Spleen (tissue), 11 donors: ENCODE measurements at regions not wholly inside any gene's neighbourhood (a gene's known extent, or its start where the extent isn't known, plus 50 kb on each side); places are given as distances from the start of the nearest gene placed in this dataset.

Experiments
- DNase-seq: peaks from one replicate; pipeline ENCODE4 v3.0.0-alpha.2; 2020
- H3K27ac ChIP-seq, 8 donors: fragments of 200-600 bp; sonication (generic) in 7 of 8; 1 replicate in 4 of 8; 2 replicates in 4 of 8; pipeline versions ENCODE4 v1.5.0 to v1.8.0; 2016 to 2021; ENCODE audit warnings: inconsistent platforms in 4 of 8, mild to moderate bottlenecking in 4 of 8, moderate library complexity in 1 of 8
- H3K27me3 ChIP-seq, 7 donors: fragments of 200-600 bp; sonication (generic) in 6 of 7; replicated peaks in 1 of 7; 1 replicate in 4 of 7; 2 replicates in 3 of 7; pipeline versions ENCODE4 v1.5.0 to v1.8.0; 2016 to 2021; ENCODE audit warnings: inconsistent platforms in 3 of 7, mild to moderate bottlenecking in 1 of 7
- H3K36me3 ChIP-seq, 6 donors: fragments of 200-600 bp; sonication (generic) in 5 of 6; 1 replicate in 4 of 6; 2 replicates in 2 of 6; pipeline versions ENCODE4 v1.5.0 to v1.8.0; 2016 to 2021; ENCODE audit warnings: inconsistent platforms in 2 of 6
- H3K4me1 ChIP-seq, 6 donors: fragments of 200-600 bp; sonication (generic) in 5 of 6; 1 replicate in 3 of 6; 2 replicates in 3 of 6; pipeline versions ENCODE4 v1.5.0 to v1.8.0; 2016 to 2021; ENCODE audit warnings: inconsistent platforms in 3 of 6
- H3K4me3 ChIP-seq, 8 donors: fragments of 200-600 bp; sonication (generic) in 7 of 8; 1 replicate in 4 of 8; 2 replicates in 4 of 8; pipeline versions ENCODE4 v1.5.0 to v1.8.0; 2016 to 2021; ENCODE audit warnings: inconsistent platforms in 4 of 8, mild to moderate bottlenecking in 4 of 8, moderate library complexity in 2 of 8
- H3K9me3 ChIP-seq, 8 donors: fragments of 200-600 bp; sonication (generic) in 7 of 8; 1 replicate in 4 of 8; 2 replicates in 4 of 8; pipeline versions ENCODE4 v1.5.0 to v1.8.0; 2016 to 2021; ENCODE audit warnings: inconsistent platforms in 4 of 8
- POLR2A ChIP-seq, 3 donors: fragments of 450-650 bp; IDR thresholded peaks; one replicate each; pipeline ENCODE4 v1.5.1; 2017; ENCODE audit warnings: antibody characterized with exemption in 3 of 3, mild to moderate bottlenecking in 1 of 3
- POLR2AphosphoS5 ChIP-seq, 3 donors: sonication (generic); formaldehyde crosslinking; IDR thresholded peaks; one replicate each; pipeline ENCODE4 v1.5.1; 2017; ENCODE audit warnings: antibody characterized with exemption in 3 of 3
- WGBS, 5 donors: extraction: QIAGEN DNeasy Blood & Tissue Kit in 3 of 5; methylation state at CpG; one replicate each; pipeline versions ENCODE4 v1.1.5 to v1.1.7; 2013 to 2018; 5-methylcytosine and 5-hydroxymethylcytosine counted together
- intact Hi-C: fragments of 100-400 bp; cut with DNase I; formaldehyde crosslinking; loops from one replicate; pipeline ENCODE4 v1.15.0; 2023; ENCODE audit warnings: low total_unique reads
- TF ChIP-seq, protein P1 (sequence below), 11 experiments: fragments of 200-600 bp in 7 of 11; fragments of 450-650 bp in 4 of 11; sonication (generic) in 4 of 11; IDR thresholded peaks in 8 of 11; conservative IDR thresholded peaks in 3 of 11; 1 replicate in 7 of 11; 2 replicates in 4 of 11; pipeline versions ENCODE4 v1.4.0 to v1.8.0; 2016 to 2021; ENCODE audit warnings: antibody characterized with exemption in 11 of 11, inconsistent platforms in 4 of 11, mild to moderate bottlenecking in 1 of 11
- donor health status: healthy with polysubstance abuse.
- donor health status: DM: no; HTN: no; CAD: no; lungs with moderate emphysema.
- donor health status: DM: no; HTN: no; CAD: no.
- donor health status: Bipolar disorder and iron deficiency.
- donor health status: healthy.
- donor health status: DM: no; HTN: no; CAD: no.
- donor health status: DM: yes; HTN: yes; CAD: no.

DNA sequence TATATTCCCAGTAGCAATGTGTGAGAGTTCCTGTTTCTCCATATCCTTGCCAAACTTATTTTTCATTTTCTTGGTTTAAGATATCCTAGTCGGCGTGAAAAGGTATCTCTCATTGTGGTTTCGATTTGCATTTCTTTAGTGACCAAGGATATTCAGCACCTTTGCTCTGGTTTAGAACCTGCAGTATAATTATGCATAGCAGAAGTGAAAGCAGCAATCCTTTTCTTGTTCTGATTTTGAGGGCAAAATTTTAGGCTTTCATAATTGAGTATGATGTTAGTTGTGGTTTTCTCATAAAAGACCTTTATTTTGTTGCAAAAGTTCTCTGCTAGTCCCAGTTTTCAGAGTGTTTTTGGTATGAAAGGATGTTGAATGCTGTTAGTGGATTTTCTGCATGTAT lies 491.0 kb downstream of the FGF9 start:
- peaks cover 0 to 5% (median 0%) of the 10 kb centered on the region in 8 donors for H3K9me3 ChIP-seq
- 41 to 76% (median 57%) methylated on average over 3 of the region's 3 CpGs for WGBS, 5 donors
- intact Hi-C loops, result no loop called here
- H3K36me3 ChIP-seq, result no peaks in the 10 kb centered on the region
- TF ChIP-seq POLR2A (IDR thresholded peaks at IDR 0.05) (no peak), POLR2AphosphoS5 (IDR thresholded peaks at IDR 0.05) (no peak)
- TF ChIP-seq, protein P1, sequence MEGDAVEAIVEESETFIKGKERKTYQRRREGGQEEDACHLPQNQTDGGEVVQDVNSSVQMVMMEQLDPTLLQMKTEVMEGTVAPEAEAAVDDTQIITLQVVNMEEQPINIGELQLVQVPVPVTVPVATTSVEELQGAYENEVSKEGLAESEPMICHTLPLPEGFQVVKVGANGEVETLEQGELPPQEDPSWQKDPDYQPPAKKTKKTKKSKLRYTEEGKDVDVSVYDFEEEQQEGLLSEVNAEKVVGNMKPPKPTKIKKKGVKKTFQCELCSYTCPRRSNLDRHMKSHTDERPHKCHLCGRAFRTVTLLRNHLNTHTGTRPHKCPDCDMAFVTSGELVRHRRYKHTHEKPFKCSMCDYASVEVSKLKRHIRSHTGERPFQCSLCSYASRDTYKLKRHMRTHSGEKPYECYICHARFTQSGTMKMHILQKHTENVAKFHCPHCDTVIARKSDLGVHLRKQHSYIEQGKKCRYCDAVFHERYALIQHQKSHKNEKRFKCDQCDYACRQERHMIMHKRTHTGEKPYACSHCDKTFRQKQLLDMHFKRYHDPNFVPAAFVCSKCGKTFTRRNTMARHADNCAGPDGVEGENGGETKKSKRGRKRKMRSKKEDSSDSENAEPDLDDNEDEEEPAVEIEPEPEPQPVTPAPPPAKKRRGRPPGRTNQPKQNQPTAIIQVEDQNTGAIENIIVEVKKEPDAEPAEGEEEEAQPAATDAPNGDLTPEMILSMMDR (IDR thresholded peaks at IDR 0.05 in 8 of 11, conservative IDR thresholded peaks at IDR 0.05 in 3 of 11), result no peak
- H3K27ac ChIP-seq, result peak overlapping the region in 2 of 8 donors; percentile 4 to 19
- no peaks in the 10 kb centered on the region for H3K27me3 ChIP-seq
- H3K4me3 ChIP-seq, result peak overlapping the region in 1 of 8 donors; percentile 33
- no peak for DNase-seq
- peaks cover 0 to 24% (median 12%) of the 10 kb centered on the region in 6 donors for H3K4me1 ChIP-seq

- TF ChIP-seq, protein P1 (IDR thresholded peaks at IDR 0.05 in 8 of 11, conservative IDR thresholded peaks at IDR 0.05 in 3 of 11), result no peak
- TF ChIP-seq POLR2A (IDR thresholded peaks at IDR 0.05) (no peak), POLR2AphosphoS5 (IDR thresholded peaks at IDR 0.05) (no peak)
- WGBS, 5 donors, result 27 to 43% (median 29%) methylated on average over 1 of the region's 1 CpG
- Histone ChIP-seq H3K27me3 (no peaks in the 10 kb centered on the region), H3K27ac (no peak overlapping the region), H3K4me1 (peaks cover 0 to 24% (median 12%) of the 10 kb centered on the region in 6 donors), H3K9me3 (peaks cover 0 to 5% (median 0%) of the 10 kb centered on the region in 8 donors), H3K36me3 (no peaks in the 10 kb centered on the region), H3K4me3 (no peak overlapping the region)
- DNase-seq, result no peak
- intact Hi-C loops, result no loop called here
These were observed 492.0 kb downstream of the FGF9 start for GRCh38 chr13:22162889-22163288.

- no peak for DNase-seq
- peaks cover 0 to 5% (median 0%) of the 10 kb centered on the region in 8 donors for H3K9me3 ChIP-seq
- no peaks in the 10 kb centered on the region for H3K36me3 ChIP-seq
- TF ChIP-seq POLR2A (IDR thresholded peaks at IDR 0.05) (no peak), POLR2AphosphoS5 (IDR thresholded peaks at IDR 0.05) (no peak)
- TF ChIP-seq, protein P1 (IDR thresholded peaks at IDR 0.05 in 8 of 11, conservative IDR thresholded peaks at IDR 0.05 in 3 of 11), result no peak
- intact Hi-C loops, result no loop called here
- H3K4me1 ChIP-seq, result peaks cover 0 to under 1% (median 0%) of the 10 kb centered on the region in 6 donors
- no peak overlapping the region for H3K4me3 ChIP-seq
- 75 to 81% (median 77%) methylated on average over 11 of the region's 11 CpGs for WGBS, 5 donors
- H3K27me3 ChIP-seq, result no peaks in the 10 kb centered on the region
- no peak overlapping the region for H3K27ac ChIP-seq
These were observed 497.7 kb downstream of the FGF9 start for GRCh38 chr13:22168437-22169190.

DNA sequence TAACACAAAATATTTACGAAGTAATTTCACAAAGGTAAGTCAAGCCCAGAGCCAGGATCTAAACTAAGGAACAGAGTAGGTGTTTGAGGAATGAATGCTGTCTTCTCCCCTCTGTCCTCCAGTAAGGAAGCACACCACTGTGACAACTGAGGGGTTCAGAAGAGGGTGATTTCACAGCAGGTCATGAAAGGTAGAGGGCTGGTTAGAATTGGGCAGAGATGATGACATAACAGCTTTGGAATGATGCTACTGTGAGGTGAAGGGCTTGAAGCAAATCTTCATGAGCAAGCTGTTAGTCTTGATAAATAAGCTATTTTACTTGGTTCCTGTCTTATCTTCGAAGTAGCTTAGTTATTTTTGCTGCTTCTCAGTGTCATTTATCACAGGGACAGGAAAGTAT lies 498.6 kb downstream of the FGF9 start:
- H3K4me1 ChIP-seq, result no peaks in the 10 kb centered on the region
- no peak overlapping the region for H3K4me3 ChIP-seq
- TF ChIP-seq POLR2A (IDR thresholded peaks at IDR 0.05), result no peak
- TF ChIP-seq POLR2AphosphoS5 (IDR thresholded peaks at IDR 0.05), result no peak
- TF ChIP-seq, protein P1 (IDR thresholded peaks at IDR 0.05 in 8 of 11, conservative IDR thresholded peaks at IDR 0.05 in 3 of 11), result no peak
- no peaks in the 10 kb centered on the region for H3K27me3 ChIP-seq
- no peaks in the 10 kb centered on the region for H3K36me3 ChIP-seq
- intact Hi-C loops, result no loop called here
- no peaks in the 10 kb centered on the region for H3K9me3 ChIP-seq
- no peak overlapping the region for H3K27ac ChIP-seq
- DNase-seq, result no peak
- 61 to 69% (median 65%) methylated on average over 2 of the region's 2 CpGs for WGBS, 5 donors
